HG03045 (cell line): ENCODE measurements at regions not wholly inside any gene's neighbourhood (a gene's known extent, or its start where the extent isn't known, plus 50 kb on each side); places are given as distances from the start of the nearest gene placed in this dataset.

Experiments used
- ATAC-seq: cut with Tn5 transposase; IDR thresholded peaks from one replicate; pipeline ENCODE4 v1.9.1; 2021; ENCODE audit warnings: mild to moderate bottlenecking, moderate library complexity; ENCODE audit not compliant: unreplicated experiment

DNA sequence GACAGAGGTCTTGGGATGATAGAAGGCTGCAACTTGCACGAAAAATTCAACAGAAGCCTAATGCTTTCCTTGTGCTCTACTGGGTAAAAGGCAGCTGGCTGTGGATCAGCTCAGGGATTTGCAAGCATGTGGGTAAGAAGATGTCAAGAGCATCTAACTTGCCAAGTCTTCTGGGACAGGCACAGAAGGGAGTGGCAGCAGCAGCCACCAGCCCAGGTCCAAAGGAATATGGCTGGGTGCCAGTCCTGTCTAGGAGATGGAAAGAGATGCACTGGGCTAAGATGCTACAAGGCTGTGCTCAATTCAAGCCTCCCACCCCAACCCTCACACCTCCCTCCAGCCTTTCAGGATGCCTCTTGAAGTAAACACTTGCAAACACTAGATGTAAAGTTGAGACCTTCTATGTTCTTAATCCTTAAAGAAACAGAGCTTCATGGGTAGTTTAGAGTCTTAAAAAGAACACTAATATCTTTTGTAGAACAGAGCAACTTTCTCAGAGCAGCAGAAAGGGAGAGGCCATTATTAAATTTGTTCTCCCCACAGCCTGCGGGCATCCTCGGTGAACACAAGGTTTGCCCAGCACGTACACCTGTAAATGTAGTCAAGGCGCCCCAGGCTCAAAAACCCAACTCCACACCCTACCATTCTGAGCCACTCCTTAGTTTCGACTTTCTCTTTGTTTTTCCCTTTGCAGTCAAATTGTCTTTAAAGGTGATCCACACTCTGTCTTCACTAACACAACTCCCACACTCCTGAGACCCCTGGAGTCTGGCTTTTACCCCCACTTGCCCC is 64.6 kb upstream of the BCAR3 start:
- ATAC-seq, result no peak

DNA sequence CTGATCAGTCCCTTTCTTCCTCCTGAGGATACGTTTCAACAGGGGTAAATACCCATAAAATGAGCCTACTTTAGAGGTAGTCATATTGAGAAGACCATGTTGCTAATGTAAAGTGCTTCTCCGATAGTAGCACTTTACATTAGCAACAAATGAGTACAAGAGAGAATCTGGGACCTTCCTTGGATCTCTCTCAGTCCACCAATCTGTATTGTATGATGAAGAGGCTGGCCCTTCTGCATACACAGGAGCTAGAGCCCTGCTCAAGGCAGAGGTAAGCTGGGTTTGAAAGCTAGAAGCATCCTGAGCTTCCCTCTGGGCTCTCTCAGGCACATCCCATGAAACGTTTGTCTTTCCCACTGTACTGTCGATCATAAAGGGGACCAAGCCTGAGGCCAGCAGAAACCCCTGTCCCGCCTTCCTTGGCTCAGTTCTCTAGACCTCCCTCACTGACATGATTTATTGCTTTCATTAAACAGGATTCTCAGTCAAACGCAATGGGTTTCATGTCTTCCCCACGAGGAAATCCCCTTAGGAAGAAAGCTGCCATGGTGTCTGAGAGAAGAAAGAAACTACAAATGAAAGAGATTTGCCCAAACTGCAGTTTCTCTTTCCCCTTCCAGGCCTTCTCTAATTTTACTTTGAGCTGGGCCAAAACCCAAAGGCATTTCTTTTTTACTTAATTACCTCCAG is 62.8 kb upstream of the BCAR3 start:
- ATAC-seq, result peak; percentile 43

DNA sequence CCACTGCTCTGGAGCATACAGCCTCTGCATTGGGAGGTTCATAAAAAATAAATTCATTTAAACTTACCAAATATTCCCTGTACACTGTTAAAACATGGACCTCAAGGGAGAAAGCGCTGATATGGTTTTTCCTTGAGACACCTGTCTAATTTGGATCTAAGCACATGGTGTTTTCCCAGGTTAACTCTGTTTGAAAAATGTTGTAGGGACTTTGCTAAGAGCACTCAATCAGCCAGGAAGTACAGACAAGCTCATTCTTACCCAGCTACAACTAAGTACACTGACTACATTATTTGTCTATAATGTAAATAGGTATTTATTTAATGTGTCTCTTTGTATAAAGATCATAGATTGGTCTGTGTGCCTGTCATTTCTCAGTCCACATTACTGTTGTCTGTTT is 61.8 kb upstream of the BCAR3 start:
- ATAC-seq, result no peak

DNA sequence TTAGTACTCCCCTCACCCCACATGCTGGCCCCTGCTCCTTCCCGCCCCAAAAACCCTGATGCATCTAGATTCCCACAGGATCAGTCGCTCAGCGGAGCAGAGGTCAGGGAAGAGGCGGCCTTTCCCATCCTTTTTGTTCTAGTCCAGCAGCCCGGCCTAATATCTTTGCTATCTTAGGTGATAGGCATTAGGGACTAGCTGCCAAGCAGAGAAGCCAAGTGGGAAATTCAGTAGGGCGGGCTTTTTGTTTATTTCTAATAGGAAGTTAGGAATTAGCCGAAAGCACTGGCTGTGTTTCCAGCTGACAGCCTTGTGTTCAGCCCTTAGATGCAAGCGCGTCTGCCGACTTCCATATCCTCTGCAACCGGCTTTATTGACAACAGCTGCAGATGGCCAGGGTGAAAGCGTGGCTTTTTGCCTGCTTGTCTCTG is 59.0 kb upstream of the BCAR3 start:
- no peak for ATAC-seq

DNA sequence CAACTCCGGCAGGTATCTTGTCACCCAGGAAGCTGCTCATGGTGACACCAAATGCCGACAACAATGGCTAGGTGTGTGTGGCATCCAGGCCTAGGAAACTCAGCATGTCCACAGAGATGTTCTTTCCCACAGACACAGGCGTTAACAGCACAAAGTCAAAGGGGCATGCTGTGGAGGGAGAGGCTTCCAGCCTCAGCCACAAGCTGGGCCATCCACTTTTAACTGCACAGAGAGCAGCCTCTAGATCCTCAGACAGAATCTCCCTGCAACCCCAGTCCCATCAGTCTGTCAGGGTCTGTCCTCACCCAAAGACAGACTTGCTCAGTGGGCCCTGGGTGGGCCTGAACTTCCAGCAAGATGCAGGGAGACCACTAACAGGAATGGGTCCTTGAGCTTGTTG is 58.5 kb upstream of the BCAR3 start:
- ATAC-seq, result no peak

DNA sequence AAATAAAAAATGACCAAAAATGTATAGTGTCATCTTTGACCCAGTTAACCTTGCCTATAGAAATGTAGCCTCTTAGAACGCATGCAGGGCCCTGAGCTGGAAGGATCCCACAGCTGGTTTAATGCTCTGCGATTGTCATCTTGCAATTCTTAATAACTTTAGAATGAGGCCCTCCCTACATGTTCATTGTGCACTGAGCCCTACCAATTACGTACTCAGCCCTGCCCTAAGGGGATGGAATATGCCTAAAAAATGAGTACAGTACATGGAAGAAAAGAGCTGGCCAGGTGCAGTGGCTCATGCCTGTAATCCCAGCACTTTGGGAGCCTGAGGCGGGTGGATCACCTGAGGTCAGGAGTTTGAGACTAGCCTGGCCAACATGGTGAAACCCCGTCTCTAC is 57.8 kb upstream of the BCAR3 start:
- ATAC-seq, result no peak

DNA sequence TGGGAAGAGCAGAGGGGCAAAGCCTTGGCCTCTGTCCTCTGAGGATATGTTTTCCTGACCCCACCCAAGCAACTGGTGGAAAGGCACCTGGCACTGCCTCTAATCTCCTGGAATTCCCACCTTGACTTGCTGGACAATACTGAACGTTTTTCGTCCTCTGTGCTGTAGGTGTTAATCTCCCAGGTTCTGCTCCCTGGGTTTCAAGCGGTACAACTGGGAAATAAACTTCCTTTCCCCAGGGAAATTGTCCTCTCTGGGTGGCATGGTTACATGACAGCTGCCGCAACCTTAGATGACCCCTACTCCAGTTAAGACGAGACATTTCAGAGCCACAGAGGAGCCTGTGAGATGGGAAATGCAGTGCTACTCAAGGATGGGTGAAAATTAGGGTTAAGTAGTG is 57.3 kb upstream of the BCAR3 start:
- no peak for ATAC-seq

DNA sequence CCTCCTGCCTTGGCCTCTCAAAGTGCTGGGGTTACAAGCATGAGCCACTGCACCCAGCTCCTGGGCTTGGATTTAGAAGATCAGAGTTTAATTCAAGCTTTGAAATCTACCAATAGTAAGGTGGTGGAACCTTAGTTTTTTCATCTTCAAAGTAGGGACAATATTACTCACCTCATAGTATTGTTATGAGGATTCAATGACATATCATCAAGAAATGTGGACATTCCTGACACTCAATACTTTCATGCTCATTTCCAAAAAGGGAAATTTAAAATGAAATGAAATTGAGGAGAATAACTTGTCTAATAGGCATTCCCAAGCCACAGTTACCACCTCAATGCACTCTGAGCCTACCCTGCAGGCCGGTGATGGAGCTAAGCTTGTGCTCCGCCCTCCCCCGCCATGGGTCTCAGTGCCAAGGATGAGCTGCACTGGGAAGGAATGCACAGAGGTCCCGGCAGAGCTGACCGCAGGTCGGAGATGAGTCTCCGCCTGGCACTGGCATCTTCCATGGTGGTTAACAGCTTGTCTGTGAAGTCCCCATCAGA is 56.5 kb upstream of the BCAR3 start:
- ATAC-seq, result no peak

DNA sequence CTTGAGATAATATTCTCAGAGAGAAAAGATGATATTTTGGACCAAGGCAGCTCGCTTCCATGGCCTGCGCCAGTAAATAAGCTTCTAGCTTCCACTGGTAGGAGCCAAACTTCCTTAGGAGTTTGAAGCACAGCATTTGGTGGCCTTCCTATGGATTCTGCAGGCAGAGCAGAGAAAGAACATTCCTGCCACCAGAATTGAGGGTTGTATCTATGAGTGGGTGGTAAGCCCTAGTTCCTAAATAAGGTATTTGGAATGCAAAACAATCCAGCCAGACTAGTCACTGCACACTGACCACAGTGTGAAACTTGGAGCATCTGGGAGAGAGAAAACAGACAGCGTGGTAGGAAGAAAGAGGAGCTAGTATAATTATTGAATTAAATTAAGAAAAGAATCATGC is 54.1 kb upstream of the BCAR3 start:
- ATAC-seq, result no peak

DNA sequence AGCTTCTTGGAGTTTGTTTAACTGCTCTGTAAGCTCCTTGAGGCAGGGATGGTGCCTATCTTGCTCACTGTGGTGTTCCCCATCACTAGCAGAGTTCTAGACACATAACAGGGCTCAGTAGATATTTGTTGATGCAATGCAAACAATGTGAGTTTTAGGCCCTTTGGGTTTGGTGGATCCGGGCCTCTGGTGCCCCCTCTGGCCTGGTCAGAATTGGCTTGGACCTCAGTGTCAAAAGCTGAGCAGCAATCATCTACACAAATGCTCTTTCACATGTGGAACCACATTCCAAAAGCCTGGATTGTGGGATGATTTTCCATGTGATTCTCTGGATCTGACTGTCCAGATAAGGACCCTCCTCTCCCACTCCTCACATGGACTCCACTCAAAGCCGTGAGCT is 53.4 kb upstream of the BCAR3 start:
- no peak for ATAC-seq

DNA sequence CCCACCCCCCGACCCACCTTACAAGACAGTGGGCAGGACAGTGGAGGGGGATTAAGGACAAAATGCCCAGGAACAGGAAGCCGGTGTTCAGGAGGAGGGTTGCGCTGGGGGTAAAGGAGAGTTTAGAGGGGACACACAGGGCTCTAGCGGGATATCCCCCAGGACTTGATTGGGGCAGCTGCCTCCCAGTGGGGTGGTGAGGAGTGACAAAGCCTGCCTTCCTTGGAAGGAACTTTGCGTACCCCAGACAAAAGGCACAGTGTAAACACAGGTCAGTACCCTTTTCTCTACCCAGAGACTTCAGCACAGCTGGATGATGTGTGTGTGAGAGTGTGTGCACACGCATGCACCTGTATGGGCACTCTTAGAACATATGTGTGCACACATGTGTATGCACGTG is 51.7 kb upstream of the BCAR3 start:
- ATAC-seq, result no peak

DNA sequence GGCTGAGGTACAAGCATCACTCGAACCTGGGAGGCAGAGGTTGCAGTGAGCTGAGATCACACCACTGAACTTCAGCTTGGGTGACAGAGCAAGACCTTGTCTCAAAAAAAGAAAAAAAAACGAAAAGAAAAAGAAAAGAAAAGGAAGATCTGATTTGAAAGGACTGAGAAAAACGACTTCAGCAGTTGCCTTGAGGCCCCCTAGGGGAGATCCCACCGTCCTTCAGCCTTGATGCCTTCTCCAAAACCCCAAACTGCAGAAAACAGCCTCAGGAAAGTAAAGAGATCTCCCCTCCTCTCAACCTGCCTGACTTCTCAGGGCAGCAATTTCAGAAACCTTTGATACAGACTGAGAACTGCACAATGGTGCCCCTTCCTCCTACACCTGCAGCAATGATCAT is 50.9 kb upstream of the BCAR3 start:
- ATAC-seq, result no peak
